GM18498 (cell line): ENCODE measurements at regions not wholly inside any gene's neighbourhood (a gene's known extent, or its start where the extent isn't known, plus 50 kb on each side); places are given as distances from the start of the nearest gene placed in this dataset.
"Not testable (repeated sequence)": the region's sequence is repeated elsewhere in the genome, so short reads cannot be mapped to it uniquely, and the experiment has no call there.

Source experiments
- ATAC-seq: cut with Tn5 transposase; IDR thresholded peaks from one replicate; pipeline ENCODE4 v1.9.1; 2021; ENCODE audit warnings: mild to moderate bottlenecking, moderate library complexity; ENCODE audit not compliant: unreplicated experiment

DNA sequence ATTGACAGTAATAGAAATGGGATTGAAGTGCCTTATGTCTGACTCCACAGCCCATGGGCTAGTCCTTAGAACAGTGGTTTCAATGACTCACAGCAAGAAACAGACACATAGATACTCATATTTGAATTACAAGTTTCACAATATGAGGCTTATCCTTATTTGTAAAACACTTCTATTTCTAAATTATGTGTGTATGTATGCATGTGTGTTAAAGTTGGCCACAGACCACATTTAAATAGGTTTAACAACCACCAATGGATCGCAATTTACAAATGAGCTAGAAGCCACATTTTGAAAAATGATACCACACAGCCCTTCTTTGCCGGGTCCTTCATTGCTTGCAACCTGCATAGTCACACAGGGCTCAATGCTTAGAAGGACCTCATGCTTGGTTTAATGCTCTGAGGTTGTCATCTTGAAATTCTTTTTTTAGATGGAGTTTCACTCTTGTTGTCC, 157.8 kb upstream of the PREP start:
- ATAC-seq, result peak; percentile 92

DNA sequence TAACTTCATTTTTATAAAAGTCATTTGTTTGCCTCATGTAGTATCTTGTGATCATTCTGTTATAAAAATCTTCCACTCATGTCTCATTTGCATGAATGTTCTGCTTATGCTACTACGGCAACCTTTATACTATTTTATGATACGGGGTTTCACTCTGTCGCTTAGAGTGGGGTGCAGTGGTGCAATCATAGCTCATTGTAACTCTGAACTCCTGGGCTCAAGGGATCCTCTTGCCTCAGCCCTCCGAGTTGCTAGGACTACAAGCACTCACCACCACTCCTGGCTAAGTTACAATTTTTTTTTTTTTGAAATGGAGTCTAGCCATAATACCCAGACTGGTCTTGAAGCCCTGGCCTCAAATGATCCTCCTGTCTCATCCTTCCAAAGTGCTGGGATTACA, 154.4 kb upstream of the PREP start:
- ATAC-seq, result no peak

GRCh38 chr6:105553171-105553570, 150.3 kb upstream of the PREP start:
- no peak for ATAC-seq

DNA sequence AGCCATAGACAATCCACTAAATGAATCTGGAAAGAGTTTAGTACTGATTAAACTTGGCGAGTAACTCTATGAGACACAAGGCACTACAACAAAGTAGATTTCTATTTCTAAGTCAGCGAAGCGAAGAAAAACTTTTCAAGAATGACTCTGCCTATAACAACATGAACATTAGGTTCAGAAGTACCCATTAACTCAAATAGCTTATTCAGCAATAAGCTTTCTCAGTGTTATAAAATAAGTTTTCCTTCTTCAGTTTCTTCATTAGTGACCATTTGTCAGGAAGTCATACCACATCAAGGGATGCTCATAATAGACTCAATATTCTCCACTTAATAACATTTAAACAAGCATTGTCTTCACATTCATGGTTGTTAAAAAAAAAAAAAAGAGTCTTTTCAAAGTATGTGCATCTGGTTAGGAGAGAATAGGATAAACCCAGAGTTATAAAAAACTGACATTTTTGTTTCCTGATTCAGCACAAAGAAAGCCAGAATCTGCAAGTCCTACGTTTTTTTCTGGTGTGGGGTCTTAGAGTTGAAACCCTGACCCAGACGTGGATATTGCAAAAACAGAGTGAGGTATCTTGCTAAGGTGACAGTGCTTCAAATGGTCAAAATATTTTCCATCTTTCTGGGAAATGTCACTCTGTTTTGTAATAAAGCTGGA, 148.2 kb upstream of the PREP start:
- ATAC-seq, result no peak

GRCh38 chr6:105546754-105547153, 143.9 kb upstream of the PREP start:
- ATAC-seq, result no peak

DNA sequence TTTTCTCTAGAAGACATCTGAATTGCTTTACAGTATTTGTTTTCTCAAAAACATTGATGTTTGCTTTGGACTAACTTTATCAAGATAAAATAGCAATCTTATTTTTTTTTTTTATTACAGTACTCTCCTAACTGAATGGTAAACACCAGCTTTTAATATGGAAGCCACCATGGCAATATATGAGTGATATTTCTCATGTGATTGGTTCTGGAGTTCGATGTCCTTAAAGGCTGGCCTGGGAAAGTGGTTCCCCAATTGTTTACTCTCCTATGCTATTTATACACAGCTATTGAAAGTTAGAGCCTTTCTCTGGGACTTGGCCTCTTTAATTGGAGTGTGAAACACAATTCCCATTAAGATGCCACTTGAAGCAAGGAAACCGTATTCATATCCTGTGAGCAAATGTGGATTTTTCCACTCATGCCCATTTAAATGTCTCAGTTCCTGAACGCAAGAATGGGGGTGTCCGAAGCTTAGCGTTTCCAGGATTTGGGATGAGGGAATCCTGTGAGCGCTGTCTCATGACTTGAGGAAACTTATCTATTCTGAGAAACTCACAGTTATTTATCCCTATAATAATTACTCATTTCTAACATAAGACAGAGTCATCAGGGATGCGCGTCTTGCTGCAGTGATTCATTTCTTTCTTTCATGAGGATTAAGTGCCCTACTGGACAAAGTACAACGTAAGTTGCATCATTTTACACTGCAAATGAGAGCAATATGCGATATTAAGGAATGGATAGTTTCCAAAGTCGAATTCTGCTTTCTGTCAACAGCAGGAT, 143.3 kb upstream of the PREP start:
- no peak for ATAC-seq

GRCh38 chr6:105545228-105545920, 142.5 kb upstream of the PREP start:
- ATAC-seq, result no peak

DNA sequence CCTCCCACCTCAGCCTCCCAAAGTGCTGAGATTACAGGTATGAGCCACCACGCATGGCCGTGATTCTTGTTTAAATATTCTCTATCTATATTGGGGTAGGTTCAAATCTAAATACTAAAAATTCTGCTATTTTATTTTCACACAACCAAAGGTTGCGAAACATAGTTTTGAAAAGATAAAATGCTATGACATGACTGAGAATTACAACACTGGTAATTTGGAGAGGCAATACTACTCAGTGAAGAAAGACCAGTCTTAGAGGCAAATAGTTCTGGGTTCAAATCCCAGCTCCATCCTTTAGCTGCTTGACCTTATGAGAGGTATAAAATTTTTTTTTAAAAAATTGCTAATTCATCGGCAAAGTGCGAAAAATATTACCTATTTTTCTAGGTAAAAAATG, 137.0 kb upstream of the PREP start:
- no peak for ATAC-seq

- no peak for ATAC-seq
These were observed 135.2 kb upstream of the PREP start for GRCh38 chr6:105537981-105538578.

- ATAC-seq, result no peak
These were observed 134.1 kb upstream of the PREP start for GRCh38 chr6:105536961-105537360.

DNA sequence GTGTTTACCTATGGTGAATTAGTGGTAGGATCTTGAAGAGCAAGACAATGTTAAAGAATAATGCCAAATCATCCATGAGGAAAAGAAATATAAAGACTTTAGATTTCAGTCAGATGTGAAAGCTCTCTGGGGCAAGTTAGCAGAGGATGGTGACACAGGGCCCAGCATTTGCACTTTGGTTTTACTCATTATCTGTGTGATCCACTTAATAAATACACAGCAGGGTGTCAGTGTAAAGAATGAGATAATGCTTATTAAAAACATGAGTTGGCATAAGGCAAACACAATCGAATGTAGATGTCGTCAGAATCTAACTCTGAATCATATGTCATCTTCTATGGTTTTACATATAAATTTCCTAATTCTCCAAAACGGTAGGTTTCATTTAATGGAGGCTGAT, 130.4 kb upstream of the PREP start:
- ATAC-seq, result no peak

- no peak for ATAC-seq
These were observed 123.5 kb upstream of the PREP start for GRCh38 chr6:105526225-105526872.

DNA sequence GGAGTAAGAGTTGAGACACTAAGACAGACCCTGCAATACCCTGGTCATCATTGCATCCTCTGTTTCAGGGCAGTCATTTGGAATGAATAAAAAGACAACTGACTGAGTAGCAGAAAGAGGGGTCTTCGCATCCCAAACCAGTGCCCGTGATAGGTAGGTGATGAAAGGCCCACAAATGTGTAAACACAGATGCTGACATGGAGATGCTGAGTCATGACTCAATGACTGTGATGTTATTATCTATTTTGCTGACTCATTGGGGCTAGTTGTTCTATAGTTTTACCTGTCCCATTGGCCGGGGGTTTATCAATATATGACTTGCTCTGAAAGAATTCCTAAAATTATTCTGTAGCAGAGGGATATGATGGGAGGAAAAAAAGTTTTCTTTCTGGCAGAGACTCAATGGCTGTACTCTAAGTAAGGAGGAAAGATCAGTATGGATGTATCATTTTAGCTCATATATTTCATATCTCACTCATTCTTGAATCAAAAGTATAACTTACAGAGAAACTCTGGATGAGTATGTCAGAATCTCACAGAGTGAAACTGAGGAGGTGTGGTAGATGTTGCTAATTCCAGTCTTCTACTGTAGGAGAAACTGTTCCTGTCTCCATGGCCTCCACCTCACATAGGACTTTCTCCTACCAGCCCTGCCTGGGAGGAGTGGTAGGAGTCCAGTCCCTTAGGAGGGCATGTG, 119.9 kb upstream of the PREP start:
- ATAC-seq, result no peak

- no peak for ATAC-seq
These were observed 117.1 kb upstream of the PREP start for GRCh38 chr6:105519954-105520353.

DNA sequence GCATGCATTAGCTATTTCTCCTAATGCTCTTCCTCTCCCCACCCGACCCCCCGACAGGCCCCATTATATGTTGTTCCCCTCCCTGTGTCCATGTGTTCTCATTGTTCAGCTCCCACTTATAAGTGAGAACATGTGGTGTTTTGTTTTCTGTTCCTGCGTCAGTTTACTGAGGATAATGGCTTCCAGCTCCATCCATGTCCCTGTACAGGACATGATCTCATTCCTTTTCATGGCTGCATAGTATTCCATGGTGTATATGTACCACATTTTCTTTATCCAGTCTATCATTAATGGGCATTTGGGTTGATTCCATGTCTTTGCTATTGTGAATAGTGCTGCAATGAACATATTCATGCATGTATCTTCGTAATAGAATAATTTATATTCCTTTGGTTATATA, 116.1 kb upstream of the PREP start:
- ATAC-seq, result not testable (repeated sequence)

GRCh38 chr6:105515054-105515453, 112.2 kb upstream of the PREP start:
- ATAC-seq, result no peak

DNA sequence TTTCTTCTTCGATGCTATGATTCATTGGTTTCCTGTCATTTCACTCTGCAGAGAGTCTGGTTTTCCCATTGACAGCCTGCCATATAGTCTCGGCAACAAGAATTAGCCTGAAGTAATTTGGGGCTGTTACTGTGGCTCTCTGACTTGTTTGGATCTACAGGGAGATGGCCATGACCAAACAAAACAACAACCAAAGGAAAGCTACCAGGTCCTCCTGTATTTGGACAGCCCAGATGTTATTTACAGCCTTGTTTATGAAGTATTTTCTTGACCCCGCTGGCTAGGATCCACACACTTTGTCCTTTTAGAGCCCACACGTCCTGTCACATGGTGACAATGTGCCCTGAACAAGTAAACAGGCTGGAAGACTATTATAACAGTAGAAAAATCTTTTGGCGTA, 111.4 kb upstream of the PREP start:
- ATAC-seq, result no peak

DNA sequence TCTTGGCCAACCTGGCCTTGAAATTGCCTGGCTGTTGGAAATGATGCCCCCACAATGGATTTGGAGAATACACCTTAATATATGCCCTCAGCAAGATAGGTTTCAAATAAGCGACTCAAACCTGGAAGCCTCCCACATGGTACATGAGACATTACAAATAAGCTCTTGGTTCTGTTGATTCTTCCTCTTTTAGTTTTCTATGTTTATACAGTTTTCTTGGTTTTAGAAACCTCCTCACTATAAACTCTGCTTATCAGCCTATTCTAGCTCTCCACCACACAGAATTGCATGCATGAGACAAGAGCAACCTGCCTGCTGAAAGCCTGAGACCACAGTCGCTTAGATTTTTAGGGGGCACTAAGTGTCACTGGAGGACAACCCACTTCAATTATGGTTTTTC, 108.8 kb upstream of the PREP start:
- ATAC-seq, result no peak

GRCh38 chr6:105510746-105511145, 107.9 kb upstream of the PREP start:
- ATAC-seq, result no peak
